Epithelial cell of proximal tubule (primary cell): ENCODE measurements at regions not wholly inside any gene's neighbourhood (a gene's known extent, or its start where the extent isn't known, plus 50 kb on each side); places are given as distances from the start of the nearest gene placed in this dataset.
"Not testable (repeated sequence)": the region's sequence is repeated elsewhere in the genome, so short reads cannot be mapped to it uniquely, and the experiment has no call there.

Experiments used
- DNase-seq: peaks from one replicate; pipeline ENCODE4 v3.0.0-alpha.2; 2011; ENCODE audit warnings: low read depth
- H3K4me3 ChIP-seq: 2 replicates; pipeline ENCODE4 v1.5.1; 2011; ENCODE audit warnings: low read depth, mild to moderate bottlenecking, low read length
- TF ChIP-seq, protein P1 (sequence below): conservative IDR thresholded peaks from 2 replicates; pipeline ENCODE4 v1.5.1; 2012; ENCODE audit warnings: low read depth, mild to moderate bottlenecking, low read length

GRCh38 chr2:167745667-167746066 lies 501.7 kb downstream of the STK39 start:
- TF ChIP-seq, protein P1, sequence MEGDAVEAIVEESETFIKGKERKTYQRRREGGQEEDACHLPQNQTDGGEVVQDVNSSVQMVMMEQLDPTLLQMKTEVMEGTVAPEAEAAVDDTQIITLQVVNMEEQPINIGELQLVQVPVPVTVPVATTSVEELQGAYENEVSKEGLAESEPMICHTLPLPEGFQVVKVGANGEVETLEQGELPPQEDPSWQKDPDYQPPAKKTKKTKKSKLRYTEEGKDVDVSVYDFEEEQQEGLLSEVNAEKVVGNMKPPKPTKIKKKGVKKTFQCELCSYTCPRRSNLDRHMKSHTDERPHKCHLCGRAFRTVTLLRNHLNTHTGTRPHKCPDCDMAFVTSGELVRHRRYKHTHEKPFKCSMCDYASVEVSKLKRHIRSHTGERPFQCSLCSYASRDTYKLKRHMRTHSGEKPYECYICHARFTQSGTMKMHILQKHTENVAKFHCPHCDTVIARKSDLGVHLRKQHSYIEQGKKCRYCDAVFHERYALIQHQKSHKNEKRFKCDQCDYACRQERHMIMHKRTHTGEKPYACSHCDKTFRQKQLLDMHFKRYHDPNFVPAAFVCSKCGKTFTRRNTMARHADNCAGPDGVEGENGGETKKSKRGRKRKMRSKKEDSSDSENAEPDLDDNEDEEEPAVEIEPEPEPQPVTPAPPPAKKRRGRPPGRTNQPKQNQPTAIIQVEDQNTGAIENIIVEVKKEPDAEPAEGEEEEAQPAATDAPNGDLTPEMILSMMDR, result no peak
- no peak for DNase-seq
- no peak overlapping the region for H3K4me3 ChIP-seq

- H3K4me3 ChIP-seq, result not testable (repeated sequence)
Observed at GRCh38 chr2:167739921-167740320, 507.5 kb downstream of the STK39 start.

GRCh38 chr2:167733747-167734146 lies 513.6 kb downstream of the STK39 start:
- TF ChIP-seq, protein P1, result no peak
- no peak for DNase-seq
- H3K4me3 ChIP-seq, result no peak overlapping the region

More at GRCh38 chr2:167739921-167740320, 507.5 kb downstream of the STK39 start:
- not testable (repeated sequence) for DNase-seq

- TF ChIP-seq, protein P1, result no peak
- no peak overlapping the region for H3K4me3 ChIP-seq
- DNase-seq, result no peak
Observed at GRCh38 chr2:167732326-167732725, 515.1 kb downstream of the STK39 start.

- no peak for DNase-seq
- no peak overlapping the region for H3K4me3 ChIP-seq
- TF ChIP-seq, protein P1, result no peak
Observed at GRCh38 chr2:167729911-167730310, 517.5 kb downstream of the STK39 start.

- TF ChIP-seq, protein P1, result no peak
- H3K4me3 ChIP-seq, result no peak overlapping the region
- DNase-seq, result no peak
Observed at GRCh38 chr2:167726788-167727187, 520.6 kb downstream of the STK39 start.

- no peak for DNase-seq
- H3K4me3 ChIP-seq, result no peak overlapping the region
- TF ChIP-seq, protein P1, result no peak
Observed at GRCh38 chr2:167721593-167721992, 525.8 kb downstream of the STK39 start.
